Right ventricle myocardium superior (tissue), 1 donor: ENCODE measurements at regions not wholly inside any gene's neighbourhood (a gene's known extent, or its start where the extent isn't known, plus 50 kb on each side); places are given as distances from the start of the nearest gene placed in this dataset.
A peak's percentile ranks its signal among the peaks of the same experiment; 100 is the strongest.
"Not testable (repeated sequence)": the region's sequence is repeated elsewhere in the genome, so short reads cannot be mapped to it uniquely, and the experiment has no call there.

Experiments used
- ATAC-seq: fragments of 200-7000 bp; cut with Tn5 transposase; one replicate; pipeline ENCODE4 v1.9.1; 2020; ENCODE audit warnings: mild to moderate bottlenecking; ENCODE audit not compliant: poor library complexity
- DNase-seq: peaks from one replicate; pipeline ENCODE4 v3.0.0-alpha.2; 2020
- intact Hi-C: fragments of 100-400 bp; cut with DNase I; formaldehyde crosslinking; loops from one replicate; pipeline ENCODE4 v1.11.2; 2022
- donor health status: DM: no; HTN: yes; CAD: no; lungs with severe emphysema.

DNA sequence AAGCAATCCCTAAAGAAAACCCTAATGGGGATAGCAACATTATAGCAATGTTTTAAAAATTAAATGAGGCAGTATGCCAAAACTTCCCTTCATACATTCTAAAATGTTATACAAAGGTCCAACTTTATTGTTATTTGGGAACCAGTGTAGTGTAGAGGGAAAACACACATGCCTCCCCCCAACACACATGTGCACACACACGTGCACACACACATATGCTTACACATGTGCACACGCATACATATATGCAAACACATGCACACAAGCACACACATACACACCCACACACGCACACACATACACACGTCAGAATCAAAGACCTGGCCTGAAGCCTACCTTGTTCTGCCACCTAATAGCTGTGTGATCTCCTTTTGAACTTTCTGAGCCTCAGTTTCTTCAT is 83.3 kb downstream of the SCN11A start:
- intact Hi-C loops: no loop called here

DNA sequence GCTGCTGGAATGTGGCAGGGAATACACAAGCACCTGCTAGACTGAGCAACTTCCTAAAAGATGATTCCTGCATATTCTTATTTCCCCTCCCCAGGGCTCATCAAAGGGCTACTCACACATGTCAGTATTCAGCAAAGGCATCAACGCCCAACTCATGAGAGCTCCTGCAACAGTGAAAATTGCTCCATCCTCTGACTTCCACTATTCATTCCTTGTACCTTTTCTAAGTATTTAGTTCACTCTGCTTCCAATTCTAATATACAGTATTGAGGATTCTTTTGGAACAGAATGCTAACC is 84.1 kb downstream of the SCN11A start:
- ATAC-seq (no peak), DNase-seq (no peak)
- intact Hi-C loops: no loop called here

More for the DNA sequence above, 83.3 kb downstream of the SCN11A start:
- no peak for DNase-seq
- ATAC-seq: no peak

DNA sequence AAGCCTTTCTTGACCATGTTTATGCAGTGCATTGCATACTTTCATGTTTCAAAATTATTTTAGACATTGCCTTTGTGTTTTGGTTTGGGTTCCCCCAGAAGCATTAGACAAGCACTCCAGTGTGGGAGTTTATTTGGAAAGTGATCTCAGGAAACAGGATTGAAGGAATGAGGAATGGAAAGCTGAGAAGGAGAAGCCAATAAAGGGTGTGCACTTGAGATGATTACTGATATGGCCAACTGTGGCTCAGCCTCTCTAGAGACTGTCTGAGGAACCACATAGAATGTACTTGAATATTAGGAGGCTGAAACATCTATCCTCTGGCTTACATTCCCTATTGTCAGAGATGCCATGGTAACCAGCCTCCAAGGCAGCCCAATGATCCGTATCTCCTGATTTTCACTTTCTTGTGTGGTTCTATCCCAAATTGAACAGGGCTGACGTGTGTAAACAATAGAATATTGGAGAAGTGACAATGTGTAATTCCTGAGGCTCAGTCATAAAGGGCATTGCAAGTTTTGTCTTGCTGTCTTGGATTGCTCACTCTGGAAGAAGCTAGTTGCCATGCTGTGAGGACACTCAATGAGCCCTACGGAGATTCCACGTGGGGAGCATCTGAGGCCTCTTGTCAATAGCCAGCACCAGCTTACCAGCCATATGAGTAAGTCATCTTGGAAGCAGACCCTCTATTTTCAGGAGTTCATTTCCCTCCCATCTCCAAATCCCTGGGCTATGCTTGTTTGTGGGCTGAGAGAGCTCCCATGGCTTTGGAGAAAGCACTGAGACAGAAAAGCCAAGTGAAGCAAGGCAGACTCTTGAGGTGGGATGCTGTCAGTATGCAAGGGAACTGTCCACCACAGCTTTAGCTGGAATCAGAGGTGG is 84.7 kb downstream of the SCN11A start:
- ATAC-seq: no peak
- DNase-seq: no peak

DNA sequence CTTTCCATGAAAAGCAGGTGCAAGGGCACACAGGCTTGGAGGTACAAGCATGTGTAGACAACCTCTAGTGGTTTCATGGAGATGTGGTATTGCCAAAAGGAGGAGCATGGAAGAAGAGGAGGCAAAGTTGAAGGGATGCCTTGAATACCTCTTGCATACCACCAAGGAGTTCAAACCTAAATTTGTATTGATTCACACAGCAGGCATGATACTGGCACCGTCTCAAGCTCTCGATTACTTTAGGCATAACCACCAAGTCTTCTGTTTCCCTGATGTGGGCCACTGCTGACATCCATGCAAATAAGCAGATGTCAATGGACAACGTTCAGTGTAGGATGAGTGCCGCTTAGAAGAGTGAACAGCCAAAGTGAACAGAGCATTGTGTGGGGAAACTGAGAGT is 87.1 kb downstream of the SCN11A start:
- intact Hi-C loops: no loop called here
- DNase-seq (no peak), ATAC-seq (no peak)

More for the DNA sequence above, 84.7 kb downstream of the SCN11A start:
- intact Hi-C loops: no loop called here

DNA sequence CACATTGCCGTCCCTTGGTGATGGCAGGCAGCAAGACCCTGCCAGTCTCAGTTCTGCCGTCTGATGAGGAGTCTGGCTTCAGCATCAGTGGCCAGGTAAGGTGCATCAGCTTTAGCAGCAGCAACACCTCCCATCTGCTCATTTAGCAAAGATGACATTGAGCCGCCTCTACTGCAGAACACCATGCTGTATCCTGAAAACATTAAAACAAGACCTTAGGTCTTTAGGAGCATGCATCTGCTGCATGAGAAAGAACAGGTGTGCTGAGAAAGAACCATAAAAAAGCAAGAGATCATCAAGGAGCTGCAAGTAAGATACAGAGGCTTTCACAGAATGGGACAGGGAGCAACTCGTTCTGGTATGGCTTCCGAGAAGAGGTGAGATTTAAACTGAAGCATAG is 87.5 kb downstream of the SCN11A start:
- intact Hi-C loops: no loop called here
- ATAC-seq (no peak), DNase-seq (no peak)

DNA sequence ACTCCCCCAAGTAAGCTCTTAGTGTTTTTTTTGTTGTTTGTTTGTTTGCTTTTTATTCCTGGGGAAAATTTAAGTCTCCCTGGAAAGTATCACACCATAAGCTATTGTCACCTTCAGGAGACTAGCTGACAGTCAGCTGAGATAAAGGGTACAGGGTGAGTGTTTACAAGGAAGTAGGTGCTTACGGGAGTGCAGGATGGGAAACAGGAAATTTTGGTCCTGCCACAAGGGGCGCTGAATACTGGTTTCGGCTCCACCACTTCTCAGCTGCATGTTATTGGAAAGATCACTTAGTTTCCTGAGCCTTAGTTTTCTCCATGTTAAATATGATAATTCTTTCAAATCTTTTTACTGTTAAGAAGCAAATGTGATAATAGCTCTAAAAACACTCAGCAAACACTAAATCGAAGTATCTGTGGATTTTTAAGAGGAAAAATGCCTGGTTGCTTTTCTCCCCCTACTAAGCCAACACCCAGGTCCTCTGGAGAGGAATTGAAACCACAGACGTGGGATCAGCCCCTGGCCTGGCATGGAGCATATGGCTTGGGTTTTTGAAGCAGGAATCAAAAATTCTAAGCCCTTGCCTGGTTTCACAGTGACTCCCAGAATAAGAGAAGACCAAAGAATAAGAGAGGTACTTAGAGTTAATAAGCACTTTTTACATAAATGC is 90.7 kb downstream of the SCN11A start:
- ATAC-seq (peak; percentile 86), DNase-seq (peak; percentile 60)
- intact Hi-C loops: no loop called here

DNA sequence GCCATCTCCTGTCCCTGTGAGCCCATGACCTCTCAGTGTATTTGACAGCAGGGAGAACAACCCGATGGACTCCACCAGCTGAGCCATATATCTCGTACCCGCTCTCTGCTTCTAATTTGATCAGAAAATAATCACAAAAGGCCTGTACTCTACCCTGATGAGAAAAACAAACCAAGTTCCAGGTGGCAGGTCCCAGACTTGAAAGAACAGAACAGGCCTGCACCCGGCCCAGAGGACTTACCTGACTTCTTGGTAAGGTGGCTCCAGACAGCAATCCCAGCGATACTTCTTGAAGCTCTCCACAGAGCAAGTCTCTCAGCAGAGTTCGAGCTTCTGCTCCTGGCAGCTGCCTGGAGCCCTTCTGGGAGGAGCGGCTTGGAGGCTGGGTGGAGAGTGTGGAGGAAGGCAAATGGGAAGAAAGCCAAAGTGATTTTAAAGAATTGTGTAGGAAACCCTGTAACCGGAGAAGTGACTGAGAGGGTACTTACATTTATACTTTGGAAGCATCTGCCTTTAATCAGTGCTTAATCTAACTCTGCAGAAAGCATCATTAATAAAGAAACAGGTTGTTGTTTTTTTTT is 91.6 kb downstream of the SCN11A start:
- DNase-seq (no peak), ATAC-seq (no peak)

DNA sequence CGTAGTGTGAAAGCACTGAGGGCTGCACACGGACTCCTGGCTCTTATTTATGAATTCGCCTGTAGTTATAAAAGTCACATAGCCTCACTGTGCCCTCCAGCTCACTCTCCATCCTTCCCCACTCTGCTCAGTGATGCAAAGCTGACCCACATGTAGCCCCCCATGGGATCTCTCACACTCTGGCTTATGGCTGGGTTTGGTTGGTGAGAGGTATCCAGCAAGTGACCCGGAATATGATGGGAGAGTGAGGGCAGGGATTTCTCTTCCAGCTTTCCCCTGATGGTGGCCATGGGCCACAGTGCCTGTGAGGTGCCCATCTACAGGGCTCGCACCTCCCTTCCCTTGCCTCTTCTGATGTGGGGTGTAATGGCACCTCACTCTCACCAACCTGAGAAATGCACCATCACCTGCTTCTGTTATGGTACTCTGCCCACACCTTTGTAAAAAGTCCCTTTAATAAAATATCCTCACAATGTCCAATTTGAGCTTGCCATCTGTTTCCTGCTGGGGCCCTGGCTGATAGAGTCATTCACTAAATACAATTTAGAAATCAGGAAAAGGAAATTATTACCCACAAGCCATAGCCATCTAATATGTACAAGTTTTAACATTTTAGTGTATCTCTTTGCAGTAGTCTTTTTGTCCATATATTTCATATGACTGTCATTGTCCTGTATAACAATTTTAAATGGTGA is 93.6 kb downstream of the SCN11A start:
- DNase-seq (no peak), ATAC-seq (no peak)
- intact Hi-C loops: no loop called here

More for the DNA sequence above, 91.6 kb downstream of the SCN11A start:
- intact Hi-C loops: no loop called here

DNA sequence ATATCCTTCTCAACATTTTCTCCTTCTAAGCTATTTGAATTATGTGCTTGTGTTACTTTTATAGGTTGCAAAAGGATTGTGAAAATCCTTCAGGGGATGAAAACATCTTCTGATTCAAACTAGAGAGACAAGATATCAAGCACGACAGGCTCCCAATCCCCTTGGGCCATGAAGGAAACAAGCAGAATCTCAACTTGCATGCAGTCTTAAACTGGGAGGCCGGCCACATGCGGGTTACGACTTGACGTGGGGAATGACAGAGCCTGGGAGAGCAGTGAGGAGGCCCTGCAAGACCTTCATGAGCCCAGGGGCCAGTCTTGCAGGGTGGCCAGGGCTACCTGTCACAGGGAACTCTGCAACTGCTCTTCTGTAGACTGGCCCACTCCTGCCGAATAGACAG is 94.4 kb downstream of the SCN11A start:
- DNase-seq: no peak

DNA sequence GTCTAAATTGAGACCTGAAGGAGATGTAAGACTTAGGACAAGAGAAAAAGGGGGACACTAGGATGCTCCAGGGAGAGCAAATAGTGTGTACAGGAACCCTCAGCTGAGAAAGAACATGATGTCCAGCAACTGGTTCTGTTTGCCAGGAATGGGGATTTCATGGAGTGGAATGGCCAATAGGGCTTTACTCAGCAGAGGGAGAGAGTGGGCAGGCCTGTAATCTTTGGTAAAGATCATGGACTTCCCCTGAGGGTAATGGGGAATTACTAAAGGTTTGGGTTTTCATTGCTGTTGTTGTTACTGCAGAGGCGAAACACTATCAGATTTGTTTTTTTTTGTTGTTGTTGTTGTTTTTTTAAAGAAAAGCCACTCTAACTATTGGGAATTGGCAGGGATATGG is 99.0 kb downstream of the SCN11A start:
- intact Hi-C loops: no loop called here
- DNase-seq (no peak), ATAC-seq (no peak)

More for the DNA sequence above, 94.4 kb downstream of the SCN11A start:
- ATAC-seq: no peak
- intact Hi-C loops: no loop called here

DNA sequence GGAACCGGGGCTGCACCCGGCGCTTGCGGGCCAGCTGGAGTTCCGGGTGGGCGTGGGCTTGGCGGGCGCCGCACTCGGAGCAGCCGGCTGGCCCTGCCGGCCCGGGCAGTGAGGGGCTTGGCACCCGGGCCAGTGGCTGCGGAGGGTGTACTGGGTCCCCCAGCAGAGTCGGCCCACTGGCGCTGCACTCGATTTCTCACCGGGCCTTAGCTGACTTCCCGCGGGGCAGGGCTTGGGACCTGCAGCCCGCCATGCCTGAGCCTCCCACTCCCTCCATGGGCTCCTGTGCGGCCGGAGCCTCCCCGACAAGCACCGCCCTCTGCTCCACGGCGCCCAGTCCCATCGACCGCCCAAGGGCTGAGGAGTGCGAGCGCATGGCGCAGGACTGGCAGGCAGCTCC is 100.6 kb downstream of the SCN11A start:
- ATAC-seq, intact Hi-C loops, DNase-seq: not testable (repeated sequence)

DNA sequence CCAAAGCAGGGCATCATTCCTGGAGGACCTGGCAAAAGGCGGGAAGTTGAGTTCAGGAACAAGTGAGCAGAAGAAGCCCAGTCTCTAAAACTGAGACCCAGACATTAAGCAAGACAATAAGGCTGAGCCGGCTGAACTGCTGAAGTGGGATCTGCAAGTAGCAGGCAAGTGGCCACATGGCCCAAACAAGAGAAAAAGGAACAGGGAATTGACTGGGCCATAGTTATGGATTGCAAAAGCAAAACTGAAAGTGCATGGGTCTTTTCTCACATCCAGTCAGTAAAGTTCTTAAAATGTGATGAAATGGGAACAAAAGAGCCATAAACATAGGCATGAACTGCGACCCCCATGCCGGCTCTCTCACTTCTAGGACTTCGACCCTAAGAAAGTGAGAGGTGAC is 101.2 kb downstream of the SCN11A start:
- intact Hi-C loops: no loop called here
- DNase-seq (no peak), ATAC-seq (no peak)

DNA sequence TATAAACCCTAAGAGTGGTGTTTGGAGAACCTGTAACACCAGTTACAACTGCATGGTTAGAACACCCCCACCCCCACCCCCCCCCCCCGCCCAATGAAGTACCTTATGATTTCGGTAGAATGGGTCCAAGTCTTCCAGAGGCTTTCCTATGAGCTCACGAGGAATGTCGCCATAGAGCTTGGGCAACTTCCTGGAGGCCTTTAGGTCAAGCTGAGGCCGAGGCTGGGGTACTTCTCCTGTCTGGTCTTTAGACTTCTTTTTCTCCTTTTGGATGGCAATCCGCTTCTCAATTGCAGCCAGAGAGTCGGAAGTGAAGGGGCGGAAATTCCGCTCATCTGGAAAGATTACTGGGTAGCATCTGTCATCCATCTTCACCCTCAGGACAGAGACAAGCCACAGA is 101.8 kb downstream of the SCN11A start:
- intact Hi-C loops: no loop called here
- no peak for ATAC-seq

DNA sequence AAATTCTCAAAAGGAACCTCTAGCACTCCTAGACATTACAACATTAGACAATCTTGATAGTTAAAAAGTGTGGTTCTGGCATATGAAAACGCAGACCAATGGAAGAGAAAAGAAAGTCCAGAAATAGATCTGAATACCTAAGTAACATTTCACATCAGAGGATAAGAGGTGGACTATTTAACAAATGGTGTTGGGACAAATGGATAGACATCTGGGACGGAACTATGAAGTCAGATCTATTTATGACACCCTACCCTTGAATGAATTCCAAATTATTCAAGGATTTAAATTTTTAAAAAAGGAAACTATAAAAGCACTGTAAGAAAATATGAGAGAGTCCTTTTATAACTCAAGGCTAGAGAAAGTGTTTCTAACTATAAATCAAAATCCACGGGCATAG is 111.3 kb downstream of the SCN11A start:
- ATAC-seq: no peak
- DNase-seq: no peak
- intact Hi-C loops: no loop called here

More for the DNA sequence above, 101.8 kb downstream of the SCN11A start:
- DNase-seq: no peak

DNA sequence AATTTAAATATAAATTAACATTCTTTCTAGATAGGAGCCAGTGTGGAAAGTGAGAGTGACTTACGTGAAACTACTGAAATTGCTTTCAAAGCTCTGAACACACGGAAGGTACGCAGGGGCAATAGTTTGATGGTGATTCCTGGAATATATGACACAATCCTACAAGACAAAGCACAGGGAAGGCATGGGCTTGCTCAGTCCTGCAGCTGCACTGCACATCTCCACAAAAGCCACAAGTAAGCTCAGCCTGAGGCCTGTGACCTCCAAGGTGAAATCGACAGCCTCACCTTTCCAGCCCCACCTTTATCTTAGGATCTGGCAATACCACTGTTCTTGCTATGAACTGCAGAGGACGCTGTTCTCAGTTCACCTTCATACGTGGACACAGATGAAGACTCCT is 109.3 kb upstream of the SCN10A start:
- intact Hi-C loops: no loop called here
- no peak for DNase-seq
- ATAC-seq: no peak

DNA sequence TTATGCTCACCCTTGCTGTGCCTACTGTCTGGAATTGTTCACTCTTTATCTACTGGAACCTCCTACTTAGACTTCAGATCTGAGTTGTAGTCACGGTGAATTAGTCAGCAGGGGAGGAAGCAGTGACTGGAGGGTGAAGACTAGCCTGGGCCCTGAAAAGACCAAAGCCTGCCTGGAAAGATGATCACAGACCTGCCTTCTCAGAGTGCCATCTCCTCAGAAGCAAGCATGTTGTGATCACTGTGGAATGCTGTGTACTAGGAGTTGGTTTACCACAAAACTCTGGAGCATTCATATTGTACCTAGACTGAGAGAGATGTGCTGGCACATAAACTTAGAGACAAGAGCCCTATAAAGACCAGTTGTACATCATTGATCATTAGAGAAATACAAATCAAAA is 100.7 kb upstream of the SCN10A start:
- intact Hi-C loops: no loop called here
- no peak for DNase-seq
- no peak for ATAC-seq

DNA sequence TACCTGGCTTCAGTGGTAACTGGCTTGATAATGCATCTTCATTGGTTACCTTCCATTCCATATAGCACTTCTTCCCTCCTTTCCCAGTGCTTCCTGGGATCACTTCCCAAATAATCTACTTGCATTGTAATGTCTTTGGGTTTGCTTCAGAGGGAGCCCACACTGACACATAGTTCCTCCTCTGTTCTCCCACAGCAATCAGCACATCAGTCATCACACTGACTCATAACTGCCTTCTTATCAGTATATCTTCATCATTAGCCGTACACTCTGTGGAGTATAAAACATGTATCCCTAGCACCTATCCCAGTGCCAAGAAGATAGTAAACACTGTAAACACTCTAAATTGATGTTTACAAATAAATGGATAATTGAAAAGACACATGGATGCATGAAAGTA is 91.4 kb upstream of the SCN10A start:
- intact Hi-C loops: no loop called here
- DNase-seq (no peak), ATAC-seq (no peak)

DNA sequence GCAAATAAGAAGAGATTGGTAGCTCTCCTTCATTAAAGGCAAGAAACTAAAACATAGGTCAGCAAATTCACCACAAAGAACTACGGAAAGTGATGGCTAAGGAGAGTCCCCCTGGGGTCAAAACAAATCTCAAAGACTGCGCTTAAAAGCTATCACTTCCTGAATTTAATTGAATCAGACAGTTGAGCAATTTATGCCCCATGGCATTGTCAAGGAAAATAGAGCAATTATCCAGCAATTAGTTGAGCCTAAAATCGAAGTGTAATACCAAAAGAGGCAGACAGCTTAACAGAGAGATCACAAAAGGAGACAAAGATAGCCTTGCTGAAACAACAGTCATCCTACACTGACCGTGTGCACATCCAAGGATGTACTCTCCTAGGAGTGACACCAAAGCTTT is 74.4 kb upstream of the SCN10A start:
- no peak for ATAC-seq

DNA sequence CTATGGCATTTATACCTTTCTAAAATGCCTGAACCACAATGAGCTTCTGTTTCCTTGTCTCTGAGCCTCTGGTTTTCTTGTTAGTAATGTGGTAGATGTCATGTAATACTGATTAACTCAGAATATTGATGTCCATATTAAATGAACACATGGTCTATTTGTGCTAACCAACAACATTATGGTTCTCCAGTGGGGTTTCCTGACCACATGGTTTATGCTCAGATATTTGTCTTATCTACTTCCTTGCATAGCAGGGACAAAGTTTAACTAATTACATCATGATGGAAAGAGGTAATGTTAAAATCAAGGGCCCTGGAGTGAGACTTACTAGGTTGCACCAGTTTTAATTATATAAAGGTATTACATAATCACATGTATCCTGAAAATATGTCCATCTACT is 62.6 kb upstream of the SCN10A start:
- intact Hi-C loops: no loop called here
- DNase-seq (no peak), ATAC-seq (no peak)

More for the DNA sequence above, 74.4 kb upstream of the SCN10A start:
- no peak for DNase-seq
- intact Hi-C loops: no loop called here
